ENCODE measurements at regions not wholly inside any gene's neighbourhood (a gene's known extent, or its start where the extent isn't known, plus 50 kb on each side); places are given as distances from the start of the nearest gene placed in this dataset.

GRCh38 chr18:68152770-68153169 lies 562.1 kb downstream of the TMX3 start:
- H3K27ac ChIP-seq = no peak overlapping the region
- TF ChIP-seq CTCF (IDR thresholded peaks at IDR 0.05) (peak; percentile 36), ZFX (IDR thresholded peaks at IDR 0.05; ENCODE audit: borderline replicate concordance) (no peak)

- no peak overlapping the region for H3K27ac ChIP-seq
- no peak for TF ChIP-seq ZFX (IDR thresholded peaks at IDR 0.05; ENCODE audit: borderline replicate concordance)
- TF ChIP-seq CTCF (IDR thresholded peaks at IDR 0.05) = no peak
Measured at GRCh38 chr18:68150961-68151360, 563.9 kb downstream of the TMX3 start.

- TF ChIP-seq ZFX (IDR thresholded peaks at IDR 0.05; ENCODE audit: borderline replicate concordance) (no peak), CTCF (IDR thresholded peaks at IDR 0.05) (no peak)
- no peak overlapping the region for H3K27ac ChIP-seq
Measured at GRCh38 chr18:68148863-68149262, 566.0 kb downstream of the TMX3 start.

GRCh38 chr18:68147728-68148127 lies 567.2 kb downstream of the TMX3 start:
- TF ChIP-seq ZFX (IDR thresholded peaks at IDR 0.05; ENCODE audit: borderline replicate concordance) (no peak), CTCF (IDR thresholded peaks at IDR 0.05) (no peak)
- no peak overlapping the region for H3K27ac ChIP-seq

- no peak for TF ChIP-seq CTCF (IDR thresholded peaks at IDR 0.05)
- no peak for TF ChIP-seq ZFX (IDR thresholded peaks at IDR 0.05; ENCODE audit: borderline replicate concordance)
- no peak overlapping the region for H3K27ac ChIP-seq
Measured at GRCh38 chr18:68121826-68122225, 593.1 kb downstream of the TMX3 start.

- H3K27ac ChIP-seq = no peak overlapping the region
- TF ChIP-seq CTCF (IDR thresholded peaks at IDR 0.05) (no peak), ZFX (IDR thresholded peaks at IDR 0.05; ENCODE audit: borderline replicate concordance) (no peak)
Measured at GRCh38 chr18:68121308-68121707, 593.6 kb downstream of the TMX3 start.

- H3K27ac ChIP-seq = no peak overlapping the region
- TF ChIP-seq CTCF (IDR thresholded peaks at IDR 0.05) = no peak
- TF ChIP-seq ZFX (IDR thresholded peaks at IDR 0.05; ENCODE audit: borderline replicate concordance) = no peak
Measured at GRCh38 chr18:68114989-68115388, 598.5 kb upstream of the DSEL start.
